ENCODE measurements at regions not wholly inside any gene's neighbourhood (a gene's known extent, or its start where the extent isn't known, plus 50 kb on each side); places are given as distances from the start of the nearest gene placed in this dataset.
A peak's percentile ranks its signal among the peaks of the same experiment; 100 is the strongest.

DNA sequence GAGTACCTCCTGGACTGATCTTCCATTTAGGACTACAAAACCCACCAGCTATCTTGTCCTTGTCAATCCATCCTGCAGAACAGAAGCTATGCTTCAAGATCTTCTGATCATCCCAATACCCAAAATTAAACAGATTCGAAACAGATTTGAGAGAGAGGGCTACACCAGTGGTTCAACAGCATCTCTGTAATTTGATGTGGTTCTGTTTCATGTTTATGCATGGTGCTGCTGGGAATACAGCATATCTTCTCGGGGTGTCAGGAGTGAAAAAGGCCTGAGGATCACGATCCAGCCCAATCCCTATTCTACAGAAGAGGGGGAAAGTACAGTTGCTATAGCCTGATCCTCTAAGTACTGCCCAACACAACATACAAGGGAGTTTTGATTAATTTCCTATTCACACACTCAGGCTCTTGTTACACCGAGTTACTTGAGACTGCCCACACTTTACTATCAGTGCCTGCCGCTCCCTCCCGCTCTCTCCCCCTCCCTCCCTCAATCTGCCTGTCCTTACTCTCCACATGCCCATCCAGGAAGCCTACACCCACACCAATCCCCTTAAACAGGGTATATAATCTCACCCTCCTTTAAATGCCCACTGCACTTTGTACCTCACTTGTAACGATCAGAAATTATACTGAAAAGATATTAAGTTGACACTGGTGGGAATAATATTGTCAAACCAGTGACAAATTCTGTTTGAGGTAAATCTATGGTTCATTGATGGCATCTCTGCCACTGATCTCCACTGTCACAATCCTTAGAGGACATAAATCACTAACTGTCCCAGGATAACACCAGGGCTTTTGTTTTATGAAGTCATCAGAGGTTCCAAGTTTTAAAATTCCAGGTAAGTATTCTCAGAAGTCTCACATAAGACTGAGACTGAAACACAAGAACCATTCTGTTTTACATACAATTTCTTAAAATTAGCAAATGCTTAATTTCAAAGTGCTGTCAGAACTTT is 89.3 kb upstream of the PLEKHM1 start (continued):
- TF ChIP-seq, protein P1, sequence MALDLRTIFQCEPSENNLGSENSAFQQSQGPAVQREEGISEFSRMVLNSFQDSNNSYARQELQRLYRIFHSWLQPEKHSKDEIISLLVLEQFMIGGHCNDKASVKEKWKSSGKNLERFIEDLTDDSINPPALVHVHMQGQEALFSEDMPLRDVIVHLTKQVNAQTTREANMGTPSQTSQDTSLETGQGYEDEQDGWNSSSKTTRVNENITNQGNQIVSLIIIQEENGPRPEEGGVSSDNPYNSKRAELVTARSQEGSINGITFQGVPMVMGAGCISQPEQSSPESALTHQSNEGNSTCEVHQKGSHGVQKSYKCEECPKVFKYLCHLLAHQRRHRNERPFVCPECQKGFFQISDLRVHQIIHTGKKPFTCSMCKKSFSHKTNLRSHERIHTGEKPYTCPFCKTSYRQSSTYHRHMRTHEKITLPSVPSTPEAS (tag by site-specific recombination; IDR thresholded peaks at IDR 0.05): no peak
- TF ChIP-seq, protein P2, sequence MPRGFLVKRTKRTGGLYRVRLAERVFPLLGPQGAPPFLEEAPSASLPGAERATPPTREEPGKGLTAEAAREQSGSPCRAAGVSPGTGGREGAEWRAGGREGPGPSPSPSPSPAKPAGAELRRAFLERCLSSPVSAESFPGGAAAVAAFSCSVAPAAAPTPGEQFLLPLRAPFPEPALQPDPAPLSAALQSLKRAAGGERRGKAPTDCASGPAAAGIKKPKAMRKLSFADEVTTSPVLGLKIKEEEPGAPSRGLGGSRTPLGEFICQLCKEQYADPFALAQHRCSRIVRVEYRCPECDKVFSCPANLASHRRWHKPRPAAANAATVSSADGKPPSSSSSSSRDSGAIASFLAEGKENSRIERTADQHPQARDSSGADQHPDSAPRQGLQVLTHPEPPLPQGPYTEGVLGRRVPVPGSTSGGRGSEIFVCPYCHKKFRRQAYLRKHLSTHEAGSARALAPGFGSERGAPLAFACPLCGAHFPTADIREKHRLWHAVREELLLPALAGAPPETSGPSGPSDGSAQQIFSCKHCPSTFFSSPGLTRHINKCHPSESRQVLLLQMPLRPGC (tag by site-specific recombination; IDR thresholded peaks at IDR 0.05): no peak
- TF ChIP-seq ZNF16 (tag by site-specific recombination; IDR thresholded peaks at IDR 0.05; ENCODE audit: low read depth): no peak
- peak; percentile 68; the same call in 1 of the 2 replicates for TF ChIP-seq MEIS1 (CRISPR knock-in tag; IDR thresholded peaks at IDR 0.05; ENCODE audit: borderline replicate concordance)
- no peak for TF ChIP-seq ZNF350 (tag by site-specific recombination; IDR thresholded peaks at IDR 0.05)
- no peak for TF ChIP-seq ZNF544 (tag by site-specific recombination; IDR thresholded peaks at IDR 0.05)
- TF ChIP-seq ZNF394 (tag by site-specific recombination; IDR thresholded peaks at IDR 0.05; ENCODE audit: borderline replicate concordance): no peak
- TF ChIP-seq ZNF174 (tag by site-specific recombination; IDR thresholded peaks at IDR 0.05): no peak
- no peak for TF ChIP-seq ZBTB8A (tag by site-specific recombination; IDR thresholded peaks at IDR 0.05)
- TF ChIP-seq ZNF777 (tag by site-specific recombination; IDR thresholded peaks at IDR 0.05; ENCODE audit: borderline replicate concordance): no peak
- TF ChIP-seq KLF16 (tag by site-specific recombination; IDR thresholded peaks at IDR 0.05): no peak
- TF ChIP-seq, protein P3, sequence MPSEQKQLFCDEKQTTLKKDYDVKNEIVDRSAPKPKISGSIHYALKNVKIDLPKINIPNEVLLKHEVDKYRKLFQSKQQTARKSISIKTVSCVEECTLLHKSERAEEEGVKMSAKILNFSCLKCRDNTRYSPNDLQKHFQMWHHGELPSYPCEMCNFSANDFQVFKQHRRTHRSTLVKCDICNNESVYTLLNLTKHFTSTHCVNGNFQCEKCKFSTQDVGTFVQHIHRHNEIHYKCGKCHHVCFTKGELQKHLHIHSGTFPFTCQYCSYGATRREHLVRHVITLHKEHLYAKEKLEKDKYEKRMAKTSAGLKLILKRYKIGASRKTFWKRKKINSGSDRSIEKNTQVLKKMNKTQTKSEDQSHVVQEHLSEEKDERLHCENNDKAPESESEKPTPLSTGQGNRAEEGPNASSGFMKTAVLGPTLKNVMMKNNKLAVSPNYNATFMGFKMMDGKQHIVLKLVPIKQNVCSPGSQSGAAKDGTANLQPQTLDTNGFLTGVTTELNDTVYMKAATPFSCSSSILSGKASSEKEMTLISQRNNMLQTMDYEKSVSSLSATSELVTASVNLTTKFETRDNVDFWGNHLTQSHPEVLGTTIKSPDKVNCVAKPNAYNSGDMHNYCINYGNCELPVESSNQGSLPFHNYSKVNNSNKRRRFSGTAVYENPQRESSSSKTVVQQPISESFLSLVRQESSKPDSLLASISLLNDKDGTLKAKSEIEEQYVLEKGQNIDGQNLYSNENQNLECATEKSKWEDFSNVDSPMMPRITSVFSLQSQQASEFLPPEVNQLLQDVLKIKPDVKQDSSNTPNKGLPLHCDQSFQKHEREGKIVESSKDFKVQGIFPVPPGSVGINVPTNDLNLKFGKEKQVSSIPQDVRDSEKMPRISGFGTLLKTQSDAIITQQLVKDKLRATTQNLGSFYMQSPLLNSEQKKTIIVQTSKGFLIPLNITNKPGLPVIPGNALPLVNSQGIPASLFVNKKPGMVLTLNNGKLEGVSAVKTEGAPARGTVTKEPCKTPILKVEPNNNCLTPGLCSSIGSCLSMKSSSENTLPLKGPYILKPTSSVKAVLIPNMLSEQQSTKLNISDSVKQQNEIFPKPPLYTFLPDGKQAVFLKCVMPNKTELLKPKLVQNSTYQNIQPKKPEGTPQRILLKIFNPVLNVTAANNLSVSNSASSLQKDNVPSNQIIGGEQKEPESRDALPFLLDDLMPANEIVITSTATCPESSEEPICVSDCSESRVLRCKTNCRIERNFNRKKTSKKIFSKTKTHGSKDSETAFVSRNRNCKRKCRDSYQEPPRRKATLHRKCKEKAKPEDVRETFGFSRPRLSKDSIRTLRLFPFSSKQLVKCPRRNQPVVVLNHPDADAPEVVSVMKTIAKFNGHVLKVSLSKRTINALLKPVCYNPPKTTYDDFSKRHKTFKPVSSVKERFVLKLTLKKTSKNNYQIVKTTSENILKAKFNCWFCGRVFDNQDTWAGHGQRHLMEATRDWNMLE (tag by site-specific recombination; conservative IDR thresholded peaks at IDR 0.05; ENCODE audit: low read depth): no peak
- no peak for TF ChIP-seq FEZF1 (tag by site-specific recombination; IDR thresholded peaks at IDR 0.05)
- TF ChIP-seq, protein P4, sequence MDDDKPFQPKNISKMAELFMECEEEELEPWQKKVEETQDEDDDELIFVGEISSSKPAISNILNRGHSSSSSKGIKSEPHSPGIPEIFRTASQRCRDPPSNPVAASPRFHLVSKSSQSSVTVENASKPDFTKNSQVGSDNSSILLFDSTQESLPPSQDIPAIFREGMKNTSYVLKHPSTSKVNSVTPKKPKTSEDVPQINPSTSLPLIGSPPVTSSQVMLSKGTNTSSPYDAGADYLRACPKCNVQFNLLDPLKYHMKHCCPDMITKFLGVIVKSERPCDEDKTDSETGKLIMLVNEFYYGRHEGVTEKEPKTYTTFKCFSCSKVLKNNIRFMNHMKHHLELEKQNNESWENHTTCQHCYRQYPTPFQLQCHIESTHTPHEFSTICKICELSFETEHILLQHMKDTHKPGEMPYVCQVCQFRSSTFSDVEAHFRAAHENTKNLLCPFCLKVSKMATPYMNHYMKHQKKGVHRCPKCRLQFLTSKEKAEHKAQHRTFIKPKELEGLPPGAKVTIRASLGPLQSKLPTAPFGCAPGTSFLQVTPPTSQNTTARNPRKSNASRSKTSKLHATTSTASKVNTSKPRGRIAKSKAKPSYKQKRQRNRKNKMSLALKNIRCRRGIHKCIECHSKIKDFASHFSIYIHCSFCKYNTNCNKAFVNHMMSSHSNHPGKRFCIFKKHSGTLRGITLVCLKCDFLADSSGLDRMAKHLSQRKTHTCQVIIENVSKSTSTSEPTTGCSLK (tag by site-specific recombination; IDR thresholded peaks at IDR 0.05): no peak
- no peak for TF ChIP-seq ZNF391 (tag by site-specific recombination; IDR thresholded peaks at IDR 0.05; ENCODE audit: borderline replicate concordance, low read depth)
- TF ChIP-seq ZNF610 (tag by site-specific recombination; IDR thresholded peaks at IDR 0.05; ENCODE audit: borderline replicate concordance): peak; percentile 97
- TF ChIP-seq ZNF157 (tag by site-specific recombination; IDR thresholded peaks at IDR 0.05): no peak
- no peak for TF ChIP-seq ZNF791 (tag by site-specific recombination; IDR thresholded peaks at IDR 0.05)
- no peak for TF ChIP-seq KLF8 (tag by site-specific recombination; IDR thresholded peaks at IDR 0.05)
- no peak for TF ChIP-seq ZNF239 (tag by site-specific recombination; IDR thresholded peaks at IDR 0.05)
- TF ChIP-seq, protein P5, sequence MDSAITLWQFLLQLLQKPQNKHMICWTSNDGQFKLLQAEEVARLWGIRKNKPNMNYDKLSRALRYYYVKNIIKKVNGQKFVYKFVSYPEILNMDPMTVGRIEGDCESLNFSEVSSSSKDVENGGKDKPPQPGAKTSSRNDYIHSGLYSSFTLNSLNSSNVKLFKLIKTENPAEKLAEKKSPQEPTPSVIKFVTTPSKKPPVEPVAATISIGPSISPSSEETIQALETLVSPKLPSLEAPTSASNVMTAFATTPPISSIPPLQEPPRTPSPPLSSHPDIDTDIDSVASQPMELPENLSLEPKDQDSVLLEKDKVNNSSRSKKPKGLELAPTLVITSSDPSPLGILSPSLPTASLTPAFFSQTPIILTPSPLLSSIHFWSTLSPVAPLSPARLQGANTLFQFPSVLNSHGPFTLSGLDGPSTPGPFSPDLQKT (IDR thresholded peaks at IDR 0.05; ENCODE audit: borderline replicate concordance, low read depth, low read length): no peak
- TF ChIP-seq HOXD13 (CRISPR knock-in tag; IDR thresholded peaks at IDR 0.05; ENCODE audit: borderline replicate concordance): no peak
- TF ChIP-seq ZNF830 (tag by site-specific recombination; IDR thresholded peaks at IDR 0.05; ENCODE audit: low read depth): no peak
- TF ChIP-seq ZNF155 (tag by site-specific recombination; IDR thresholded peaks at IDR 0.05): no peak
- no peak for TF ChIP-seq ZNF175 (tag by site-specific recombination; IDR thresholded peaks at IDR 0.05)
- TF ChIP-seq ZNF626 (tag by site-specific recombination; IDR thresholded peaks at IDR 0.05): no peak

All from HEK293 (cell line).